Activated gamma-delta T cell treated with Interleukin-2 at 50 U/mL for 16 hours (primary cell): ENCODE measurements at regions not wholly inside any gene's neighbourhood (a gene's known extent, or its start where the extent isn't known, plus 50 kb on each side); places are given as distances from the start of the nearest gene placed in this dataset.

Experiments
- DNase-seq: peaks from one replicate; pipeline ENCODE4 v3.0.0-alpha.2; 2020

GRCh38 chr11:123378096-123378495, 52.0 kb upstream of the GRAMD1B start:
- DNase-seq: no peak

GRCh38 chr11:123377355-123377754, 52.7 kb upstream of the GRAMD1B start:
- no peak for DNase-seq

DNA sequence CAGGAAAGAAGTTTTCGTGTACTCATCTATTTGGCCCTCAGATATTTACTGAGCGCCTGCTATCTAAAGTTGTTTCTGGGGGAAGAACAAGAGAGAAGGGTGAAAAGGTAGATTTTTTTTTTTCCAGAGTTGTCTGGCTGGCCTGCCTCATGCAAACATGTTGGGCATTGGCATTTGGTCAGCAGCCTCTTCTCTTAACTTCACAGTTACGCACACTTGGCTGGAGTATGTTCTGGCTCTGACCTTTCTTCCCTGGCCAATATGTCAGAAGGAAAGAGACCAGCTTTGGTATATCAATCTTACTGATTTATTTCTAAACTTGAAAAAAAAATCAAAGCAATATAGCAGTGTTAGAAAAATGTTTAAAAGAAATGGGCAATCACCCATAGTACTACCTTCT, 54.2 kb upstream of the GRAMD1B start:
- DNase-seq: no peak

DNA sequence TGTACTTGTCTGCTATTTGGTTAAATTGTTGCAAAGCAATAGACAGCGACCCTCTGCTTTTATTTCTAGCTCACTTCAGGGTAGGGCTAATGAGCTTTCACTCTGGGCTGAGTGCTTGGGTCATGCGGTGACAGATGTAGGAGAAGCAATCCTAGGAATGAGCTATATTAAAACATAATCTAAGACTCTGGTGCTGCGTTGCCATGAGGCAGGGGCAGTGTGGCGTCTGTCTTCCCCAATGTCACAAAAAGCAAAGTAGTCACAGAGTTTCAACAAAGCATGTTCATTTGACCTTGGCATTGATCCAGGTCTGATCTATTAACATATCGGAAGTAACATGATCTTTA, 55.5 kb upstream of the GRAMD1B start:
- no peak for DNase-seq

- DNase-seq: no peak
These were observed 56.1 kb upstream of the GRAMD1B start for GRCh38 chr11:123373754-123374621.

DNA sequence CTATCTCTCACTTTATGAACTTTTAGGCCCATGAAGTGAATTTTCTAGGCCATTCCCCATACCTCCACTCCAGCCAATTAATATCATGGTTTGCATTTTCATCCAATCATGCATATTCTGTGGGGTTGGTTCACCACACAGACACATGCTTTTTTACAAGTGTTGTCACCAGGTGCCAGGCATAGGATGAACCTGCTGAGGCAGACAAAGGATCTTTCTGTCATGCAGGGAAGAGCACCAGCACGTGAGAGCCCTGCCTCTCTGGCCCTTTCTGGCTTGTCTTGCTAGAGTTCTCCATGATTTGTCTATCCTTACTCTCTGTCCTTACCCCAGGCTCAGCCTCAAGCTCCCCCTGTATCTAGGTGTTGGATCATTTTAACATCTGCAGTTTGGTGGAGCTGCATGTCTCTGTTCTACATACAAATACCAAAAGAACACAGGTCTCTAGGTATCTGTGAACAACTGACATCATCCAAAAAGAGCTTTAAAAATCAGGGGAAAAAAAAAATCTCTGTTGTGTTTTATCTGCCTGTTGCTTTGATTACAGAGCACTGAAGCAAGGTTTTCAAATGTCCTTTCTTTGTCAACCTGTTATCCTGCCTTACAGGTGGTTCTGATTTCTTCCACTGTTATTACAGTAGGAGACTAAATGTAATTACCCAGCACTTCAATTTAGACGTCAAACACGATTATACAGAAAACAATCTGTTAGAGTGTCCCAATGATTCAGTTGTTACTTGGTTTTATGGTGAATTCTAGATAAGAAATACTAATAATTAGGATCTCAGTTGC, 58.4 kb upstream of the GRAMD1B start:
- no peak for DNase-seq

- no peak for DNase-seq
These were observed 63.1 kb upstream of the GRAMD1B start for GRCh38 chr11:123366924-123367323.

GRCh38 chr11:123365955-123366354, 64.1 kb upstream of the GRAMD1B start:
- DNase-seq: no peak

- no peak for DNase-seq
These were observed 66.0 kb upstream of the GRAMD1B start for GRCh38 chr11:123364080-123364479.

GRCh38 chr11:123363556-123363955, 66.5 kb upstream of the GRAMD1B start:
- DNase-seq: no peak

DNA sequence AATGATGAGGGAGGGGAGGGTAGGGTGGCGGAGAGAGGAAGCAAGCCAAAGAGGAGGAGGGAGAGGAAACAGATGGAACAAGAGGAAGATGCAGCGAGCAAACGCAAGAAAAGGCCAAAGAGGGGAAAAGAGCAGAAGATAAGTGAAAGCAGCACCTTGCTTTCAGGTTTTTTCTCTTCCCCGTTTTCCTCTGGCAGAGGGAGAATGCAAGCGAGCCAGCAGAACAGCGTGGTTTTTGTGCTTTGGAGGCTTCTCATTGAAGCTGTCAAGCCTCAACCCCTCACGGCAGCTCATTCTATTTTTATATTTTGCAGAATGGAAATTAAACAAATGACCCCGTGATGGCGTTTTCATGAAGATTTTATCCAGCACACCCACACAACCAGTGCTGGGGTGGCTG, 67.1 kb upstream of the GRAMD1B start:
- DNase-seq: no peak

GRCh38 chr11:123362186-123362585, 67.9 kb upstream of the GRAMD1B start:
- DNase-seq: no peak

DNA sequence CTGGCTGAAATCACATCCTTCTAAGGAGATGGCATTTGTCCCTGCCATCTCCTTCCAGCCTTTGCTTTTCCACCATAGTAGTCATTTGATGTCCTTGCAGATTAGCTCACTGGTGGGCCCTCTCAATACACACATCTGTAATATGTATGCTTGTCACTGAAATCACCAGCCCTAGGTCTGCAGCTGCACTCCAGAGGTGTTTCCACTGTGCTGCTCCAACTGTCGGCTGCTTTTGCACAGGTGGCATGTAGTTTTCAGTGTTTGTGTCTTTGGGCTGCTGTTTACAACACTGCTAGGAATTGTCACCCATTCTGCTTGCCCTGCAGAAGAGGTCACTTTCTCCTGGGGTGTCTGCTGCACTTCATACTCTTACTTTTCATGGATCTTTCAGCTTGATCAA, 69.0 kb upstream of the GRAMD1B start:
- no peak for DNase-seq

- no peak for DNase-seq
These were observed 69.7 kb upstream of the GRAMD1B start for GRCh38 chr11:123360267-123360936.

- DNase-seq: peak; percentile 17
These were observed 71.9 kb upstream of the GRAMD1B start for GRCh38 chr11:123357990-123358827.

DNA sequence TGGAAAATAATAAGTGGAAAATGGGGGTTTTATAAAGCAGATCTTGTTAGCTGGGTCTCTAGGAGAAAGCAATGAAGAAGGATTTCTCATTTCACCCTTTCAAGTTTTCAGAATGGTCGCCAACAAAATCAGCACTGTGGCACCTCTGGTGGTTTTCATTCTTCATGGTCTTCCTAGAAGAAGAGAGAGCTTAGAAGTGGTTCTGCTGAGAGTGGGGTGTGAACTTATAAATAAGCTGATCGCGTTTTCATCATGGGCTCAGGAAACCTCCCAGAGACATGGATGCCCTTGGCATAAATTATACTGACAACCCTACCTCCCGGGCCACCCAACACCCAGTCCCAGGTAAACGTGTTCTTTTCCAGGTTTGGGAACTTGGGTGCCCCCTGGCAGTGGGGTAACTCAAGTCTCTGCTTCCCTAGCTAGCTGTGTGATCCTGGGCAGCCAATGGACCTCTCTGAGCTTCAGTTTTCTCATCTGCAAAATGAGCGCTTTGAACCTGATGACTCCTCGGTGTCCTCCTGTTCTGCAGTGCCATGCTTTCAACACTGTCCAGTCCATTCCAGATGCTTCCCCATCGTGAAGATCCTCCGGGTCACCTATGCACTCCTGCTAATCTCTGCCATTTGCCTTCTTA, 72.6 kb upstream of the GRAMD1B start:
- no peak for DNase-seq

DNA sequence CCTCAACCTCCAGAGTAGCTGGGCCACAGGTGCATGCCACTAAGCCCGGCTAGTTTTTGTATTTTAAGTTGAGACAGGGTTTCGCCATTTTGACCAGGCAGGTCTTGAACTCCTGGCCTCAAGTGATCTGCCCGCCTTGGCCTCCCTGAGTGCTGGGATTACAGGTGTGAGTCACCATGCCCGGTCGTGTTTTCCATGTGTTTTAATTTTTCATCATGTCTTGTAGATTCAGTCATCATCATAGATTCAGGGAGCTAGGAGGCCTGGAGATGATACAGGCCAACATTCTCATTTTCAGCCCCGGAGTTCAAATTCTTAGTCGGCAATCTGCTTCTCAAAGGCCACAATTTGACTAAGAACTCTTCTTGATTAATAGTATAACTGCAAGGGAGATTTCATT, 73.5 kb upstream of the GRAMD1B start:
- no peak for DNase-seq

- no peak for DNase-seq
These were observed 75.6 kb upstream of the GRAMD1B start for GRCh38 chr11:123354371-123354975.

GRCh38 chr11:123351375-123351774, 78.7 kb upstream of the GRAMD1B start:
- no peak for DNase-seq

GRCh38 chr11:123349382-123349781, 80.7 kb upstream of the GRAMD1B start:
- no peak for DNase-seq

GRCh38 chr11:123344790-123345357, 85.2 kb upstream of the GRAMD1B start:
- no peak for DNase-seq
